HK-2 (cell line): ENCODE measurements at regions not wholly inside any gene's neighbourhood (a gene's known extent, or its start where the extent isn't known, plus 50 kb on each side); places are given as distances from the start of the nearest gene placed in this dataset.

Experiments
- DNase-seq: peaks from one replicate; pipeline ENCODE4 v3.0.0-alpha.2; 2018; ENCODE audit not compliant: unreplicated experiment

- DNase-seq = no peak
Observed at GRCh38 chr9:93900971-93901861, 53.9 kb downstream of the BARX1 start.

GRCh38 chr9:93900436-93900819 is 54.7 kb downstream of the BARX1 start:
- no peak for DNase-seq

- DNase-seq = no peak
Observed at GRCh38 chr9:93899609-93900435, 55.3 kb downstream of the BARX1 start.

GRCh38 chr9:93898502-93899426 is 56.4 kb downstream of the BARX1 start:
- no peak for DNase-seq

GRCh38 chr9:93898026-93898425 is 57.1 kb downstream of the BARX1 start:
- DNase-seq = no peak

GRCh38 chr9:93897075-93897970 is 57.8 kb downstream of the BARX1 start:
- DNase-seq = no peak

GRCh38 chr9:93896496-93897033 is 58.6 kb downstream of the BARX1 start:
- DNase-seq = no peak

- DNase-seq = no peak
Observed at GRCh38 chr9:93896093-93896492, 59.1 kb downstream of the BARX1 start.

GRCh38 chr9:93895535-93895934 is 59.6 kb downstream of the BARX1 start:
- no peak for DNase-seq

- DNase-seq = no peak
Observed at GRCh38 chr9:93894691-93895079, 60.5 kb downstream of the BARX1 start.

- DNase-seq = no peak
Observed at GRCh38 chr9:93893899-93894690, 61.1 kb downstream of the BARX1 start.

- no peak for DNase-seq
Observed at GRCh38 chr9:93893194-93893593, 62.0 kb downstream of the BARX1 start.

GRCh38 chr9:93892748-93893147 is 62.4 kb downstream of the BARX1 start:
- DNase-seq = no peak

- DNase-seq = no peak
Observed at GRCh38 chr9:93891549-93892310, 63.4 kb downstream of the BARX1 start.

GRCh38 chr9:93891050-93891449 is 64.1 kb downstream of the BARX1 start:
- DNase-seq = no peak

GRCh38 chr9:93890436-93890935 is 64.7 kb downstream of the BARX1 start:
- DNase-seq = no peak

- DNase-seq = no peak
Observed at GRCh38 chr9:93886911-93887310, 68.2 kb downstream of the BARX1 start.

GRCh38 chr9:93884808-93885207 is 70.3 kb downstream of the BARX1 start:
- DNase-seq = no peak
